ENCODE measurements at regions not wholly inside any gene's neighbourhood (a gene's known extent, or its start where the extent isn't known, plus 50 kb on each side); places are given as distances from the start of the nearest gene placed in this dataset.

DNA sequence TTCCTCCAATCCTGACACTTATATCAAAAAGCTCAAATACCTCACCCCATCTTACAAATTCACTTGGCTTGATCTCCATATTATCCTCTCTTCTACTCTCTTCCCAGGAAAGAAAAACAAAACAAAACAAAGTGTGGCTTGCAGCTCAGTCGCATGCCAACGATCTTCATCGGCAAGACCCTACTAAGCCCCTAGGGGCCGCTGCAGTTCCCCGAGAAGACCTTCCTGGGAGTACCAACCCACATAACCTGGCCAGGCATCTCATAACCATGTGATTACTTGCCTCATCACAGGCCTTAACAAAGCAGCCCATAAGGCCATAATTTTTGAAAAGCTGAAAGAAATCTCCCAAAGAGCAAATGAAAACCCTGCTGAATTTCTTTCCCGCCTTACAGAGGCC is 103.7 kb downstream of the ZNF92 start:
- no peak for TF ChIP-seq POLR2A (IDR thresholded peaks at IDR 0.05; ENCODE audit: low read depth, low read length)
- TF ChIP-seq TAF1 (IDR thresholded peaks at IDR 0.05; ENCODE audit: borderline replicate concordance, low read depth, low read length) = no peak
- TF ChIP-seq POLR2AphosphoS5 (IDR thresholded peaks at IDR 0.05; ENCODE audit: low read depth, low read length) = no peak
